ENCODE measurements at regions not wholly inside any gene's neighbourhood (a gene's known extent, or its start where the extent isn't known, plus 50 kb on each side); places are given as distances from the start of the nearest gene placed in this dataset.
"Not testable (repeated sequence)": the region's sequence is repeated elsewhere in the genome, so short reads cannot be mapped to it uniquely, and the experiment has no call there.

DNA sequence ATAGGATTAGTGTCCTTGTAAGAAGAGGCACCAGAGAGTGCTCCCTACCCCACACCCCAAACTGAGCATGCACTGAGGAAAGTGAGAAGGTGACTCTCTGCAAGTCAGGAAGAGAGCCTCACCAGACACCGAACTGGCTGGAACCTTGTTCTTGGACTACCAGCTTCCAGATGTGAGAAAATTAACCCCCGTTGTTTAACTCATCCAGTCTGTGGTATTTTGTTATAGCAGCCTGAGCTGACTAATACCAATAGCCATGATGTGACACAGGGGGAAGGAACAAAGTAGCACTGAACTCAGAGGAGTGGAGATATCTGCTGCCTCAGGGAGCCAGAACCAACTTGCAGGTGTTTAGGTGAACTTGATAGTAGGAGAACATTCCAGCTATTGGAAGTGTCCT is 415.2 kb upstream of the ZMIZ1 start:
- no peak for DNase-seq (ENCODE audit: low spot score)

DNA sequence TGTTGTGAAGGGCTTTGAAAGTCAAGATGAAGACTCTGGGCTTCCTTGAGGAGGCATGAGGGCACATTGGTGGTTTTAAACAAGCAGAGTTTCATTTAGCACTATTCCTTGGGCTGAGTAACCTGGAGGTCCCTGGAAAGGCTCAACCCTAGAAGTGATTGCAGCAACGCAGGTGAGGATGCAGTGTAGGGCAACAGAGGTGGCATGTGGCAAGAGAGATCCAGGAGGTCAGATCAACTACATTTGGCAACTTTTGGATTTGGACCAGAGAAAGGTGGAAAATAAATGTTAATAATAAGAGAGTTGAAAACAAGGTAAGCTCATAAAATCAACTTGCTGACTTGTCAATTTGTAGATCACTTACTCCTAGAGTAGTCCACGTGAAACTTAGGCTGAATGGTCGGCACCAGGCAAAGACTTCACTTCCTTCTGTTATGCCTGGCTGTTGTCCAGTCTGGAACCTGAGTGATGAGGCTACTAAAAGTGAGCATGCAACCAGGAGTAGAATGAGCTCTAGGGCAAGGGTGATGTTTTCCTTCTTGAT is 414.6 kb upstream of the ZMIZ1 start:
- DNase-seq (ENCODE audit: low spot score) = no peak

DNA sequence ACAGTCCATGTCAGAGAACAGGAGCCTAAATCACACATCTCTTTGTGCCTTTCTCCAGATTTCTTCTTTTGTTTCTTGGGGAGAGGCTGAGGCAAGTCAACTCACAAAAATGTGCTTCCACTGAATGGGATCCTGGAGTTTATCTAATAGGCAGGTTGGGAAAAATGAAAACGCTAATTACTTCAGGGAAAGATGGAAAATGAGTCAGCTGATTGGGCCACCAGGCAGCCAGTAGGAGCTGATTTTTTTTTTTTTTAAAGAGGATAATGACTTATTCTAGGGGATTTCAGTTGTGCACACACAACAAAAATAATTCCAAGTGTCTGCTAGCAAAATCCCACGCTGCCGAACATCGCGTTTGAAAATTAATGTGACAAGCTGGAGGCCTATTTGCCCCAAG is 412.8 kb upstream of the ZMIZ1 start:
- DNase-seq (ENCODE audit: low spot score) = no peak

DNA sequence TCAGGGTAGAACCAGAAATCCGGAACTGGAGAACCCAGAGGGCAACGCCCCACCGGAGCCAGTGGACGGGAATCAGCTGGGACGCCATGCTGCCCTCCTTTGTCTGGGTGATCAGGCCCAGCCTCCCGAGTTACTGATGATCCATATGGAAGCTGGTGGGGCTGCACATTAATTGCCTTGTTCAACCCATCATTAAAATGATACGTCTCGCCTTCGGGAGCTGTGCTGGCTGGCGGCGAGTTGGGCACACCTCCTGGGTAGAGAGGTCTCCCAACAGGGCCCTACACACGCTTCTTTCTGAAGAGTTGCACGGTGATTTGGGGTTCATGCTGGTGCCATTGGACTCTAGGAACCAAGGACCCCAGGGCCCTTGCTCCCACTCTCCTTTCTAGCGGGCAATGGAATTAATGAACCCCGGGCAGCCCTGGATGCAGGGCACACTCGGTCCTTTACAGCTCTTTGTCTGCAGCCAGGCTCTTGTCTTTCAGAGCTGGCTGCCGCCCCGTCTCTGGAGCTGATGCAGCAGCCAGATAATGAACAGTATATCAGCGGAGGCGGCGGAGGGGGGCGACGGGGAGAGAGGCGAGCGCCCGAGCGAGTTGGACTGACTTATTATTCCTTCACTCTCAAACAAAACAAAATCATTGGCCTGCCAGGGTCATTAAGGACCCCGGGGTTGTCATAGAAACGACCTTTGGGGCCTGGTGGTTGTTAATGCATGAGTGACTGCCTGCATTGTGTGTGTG is 412.2 kb upstream of the ZMIZ1 start:
- DNase-seq (ENCODE audit: low spot score) = no peak

DNA sequence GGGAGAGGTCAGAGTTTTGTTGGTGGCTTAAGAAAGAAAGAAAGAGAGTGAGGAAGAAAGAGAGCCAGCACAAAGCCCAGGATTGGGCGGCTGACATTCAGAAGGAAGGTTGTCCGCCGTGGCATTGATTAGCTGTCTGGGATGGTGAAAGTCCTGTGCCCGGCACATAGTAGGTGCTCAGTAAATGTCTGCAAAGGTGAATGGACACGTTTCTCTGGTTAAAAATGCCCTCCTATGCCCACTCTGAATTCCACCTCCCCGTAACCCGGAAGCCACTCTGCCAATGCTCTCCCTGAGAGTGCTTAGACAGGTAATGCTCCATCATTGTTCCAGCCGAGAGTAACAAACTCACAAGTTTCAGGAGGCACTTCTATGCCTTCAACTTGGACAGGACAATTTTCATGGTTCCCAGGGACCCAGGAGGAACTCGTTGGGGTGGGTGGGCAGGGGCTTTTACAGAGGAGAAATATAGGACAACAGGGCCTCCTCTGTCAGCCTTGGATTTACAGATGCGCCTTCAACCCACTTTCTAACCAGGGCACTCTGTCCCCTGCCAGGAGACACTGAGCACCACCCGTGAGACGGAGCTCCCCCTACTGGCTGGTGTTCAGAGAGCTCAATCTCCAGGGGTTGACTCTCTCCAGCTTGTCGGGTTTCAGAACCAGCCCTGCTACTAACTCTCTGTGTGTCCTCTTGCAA is 411.5 kb upstream of the ZMIZ1 start:
- peak; percentile 74 for DNase-seq (ENCODE audit: low spot score)

DNA sequence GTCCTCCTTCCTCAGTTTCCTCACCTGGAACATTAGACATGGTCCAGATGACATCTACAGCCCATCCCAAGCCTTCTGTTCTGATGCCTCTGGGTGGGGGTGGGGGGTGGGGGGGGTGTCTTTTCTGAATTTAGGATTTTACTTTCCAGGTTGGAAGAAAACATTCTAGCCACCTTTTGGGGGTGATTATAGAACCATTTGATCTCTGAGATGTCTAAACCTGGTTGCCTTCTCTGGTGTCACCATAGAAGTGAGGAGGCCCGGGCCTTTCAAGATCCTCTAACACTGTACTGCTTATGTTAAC is 411.0 kb upstream of the ZMIZ1 start:
- no peak for DNase-seq (ENCODE audit: low spot score)

DNA sequence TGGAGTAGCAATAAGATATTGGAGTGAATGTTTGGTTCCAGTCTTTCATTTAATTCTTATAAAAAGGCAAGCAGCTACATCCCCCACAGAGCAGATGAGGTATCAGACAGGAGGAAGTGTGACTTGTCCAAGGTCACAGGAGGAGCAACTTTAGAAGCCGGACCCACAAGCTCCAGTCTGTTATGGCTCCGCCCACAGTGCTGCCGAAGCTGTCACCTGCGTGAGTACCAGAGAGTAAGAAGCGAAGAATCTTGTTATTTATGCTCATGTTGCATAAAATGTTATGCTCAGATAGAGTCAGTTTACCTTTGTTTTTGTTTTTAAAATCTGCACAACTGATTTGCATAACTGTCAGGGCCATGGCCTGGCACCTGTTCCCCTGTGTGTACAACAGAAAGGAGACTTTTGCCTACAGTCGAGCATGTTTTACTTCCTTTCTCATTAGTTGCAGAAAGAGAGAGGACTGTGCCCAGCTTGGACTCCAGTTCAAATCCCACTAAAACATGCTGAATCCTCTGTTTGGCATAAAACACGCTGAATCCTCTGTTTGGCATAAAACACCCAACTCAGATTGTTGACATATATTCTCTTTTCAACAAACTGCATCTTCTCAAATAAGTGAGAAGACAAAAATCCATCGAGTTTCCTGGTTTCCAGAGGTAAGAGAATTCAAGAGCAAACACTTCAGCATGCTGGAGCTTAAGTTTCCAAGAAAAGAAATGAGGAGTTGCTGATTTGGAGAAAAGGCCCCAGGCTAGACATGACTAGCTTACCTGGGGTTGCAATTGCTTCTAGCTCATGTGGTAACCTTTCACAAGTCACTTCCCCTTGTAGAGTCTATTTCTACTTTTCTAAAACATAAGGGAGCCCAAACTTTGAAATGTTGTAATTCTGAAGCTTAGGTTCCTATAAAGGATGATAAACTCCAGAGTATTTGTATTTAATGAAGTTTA is 409.8 kb upstream of the ZMIZ1 start:
- no peak for DNase-seq (ENCODE audit: low spot score)

DNA sequence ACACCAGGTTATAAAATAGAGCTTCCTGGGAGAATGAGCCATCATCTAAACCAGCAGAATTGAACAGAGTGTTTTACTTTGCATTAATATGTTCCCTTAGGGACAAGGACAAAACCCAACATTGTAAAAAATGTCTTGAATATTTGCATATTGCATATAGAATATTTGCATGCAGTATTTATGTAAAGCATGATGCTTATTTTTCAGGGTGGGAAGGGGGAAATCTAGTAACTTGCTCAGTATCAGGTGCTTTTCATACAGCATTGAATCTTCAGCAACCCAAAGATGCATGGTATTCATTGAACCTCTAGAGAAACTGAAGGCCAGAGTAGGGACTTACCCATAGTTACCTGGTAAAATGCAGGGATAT is 409.2 kb upstream of the ZMIZ1 start:
- no peak for DNase-seq (ENCODE audit: low spot score)

DNA sequence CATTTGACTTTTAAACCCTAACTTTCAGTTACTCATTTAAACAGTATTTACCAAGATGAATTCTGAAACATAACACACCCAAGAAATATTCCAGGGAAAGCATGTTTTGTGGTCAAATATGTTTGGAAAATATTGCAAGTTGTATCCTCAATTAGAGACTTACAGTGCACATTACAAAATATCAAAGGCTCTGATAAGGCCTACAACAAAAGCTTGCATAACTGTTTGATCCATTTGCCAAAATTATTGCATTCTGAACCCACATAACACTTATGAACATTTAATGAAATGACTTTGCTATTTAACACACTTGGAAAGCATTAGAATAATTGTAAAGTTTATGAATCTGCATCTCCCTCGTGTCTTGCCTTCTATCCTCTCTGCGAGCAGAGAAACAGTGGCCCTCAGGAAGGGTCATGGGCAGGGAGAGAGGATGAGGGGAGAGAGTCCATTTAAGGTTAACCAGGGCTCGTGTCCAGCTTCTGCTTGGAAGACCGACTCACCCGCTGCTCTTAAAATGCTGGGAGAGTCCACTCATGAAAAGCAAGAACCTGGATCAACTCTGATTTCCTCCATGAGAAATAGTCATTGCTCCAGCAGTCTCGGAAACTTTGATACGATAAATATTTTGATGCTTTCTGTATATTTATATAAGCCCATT is 408.2 kb upstream of the ZMIZ1 start:
- no peak for DNase-seq (ENCODE audit: low spot score)

DNA sequence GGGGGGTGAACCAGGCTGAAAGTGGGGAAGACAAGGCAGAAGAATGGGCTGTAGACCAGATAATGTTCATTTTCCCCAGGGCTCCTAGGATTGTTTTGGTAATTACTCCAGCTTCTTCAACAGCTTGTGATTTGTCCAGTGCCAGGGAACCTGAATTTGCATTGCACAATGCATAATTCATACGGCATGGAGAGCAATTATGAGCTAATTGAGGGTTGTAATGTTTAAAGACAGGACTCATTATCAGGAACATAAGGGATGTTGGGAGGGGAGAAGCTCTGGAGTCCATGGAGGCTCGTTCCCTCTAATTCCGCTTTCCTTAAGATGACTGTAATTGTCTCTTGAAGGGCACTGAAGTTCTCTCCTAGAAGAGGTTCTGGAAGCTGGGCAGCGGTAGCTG is 405.0 kb upstream of the ZMIZ1 start:
- no peak for DNase-seq (ENCODE audit: low spot score)

DNA sequence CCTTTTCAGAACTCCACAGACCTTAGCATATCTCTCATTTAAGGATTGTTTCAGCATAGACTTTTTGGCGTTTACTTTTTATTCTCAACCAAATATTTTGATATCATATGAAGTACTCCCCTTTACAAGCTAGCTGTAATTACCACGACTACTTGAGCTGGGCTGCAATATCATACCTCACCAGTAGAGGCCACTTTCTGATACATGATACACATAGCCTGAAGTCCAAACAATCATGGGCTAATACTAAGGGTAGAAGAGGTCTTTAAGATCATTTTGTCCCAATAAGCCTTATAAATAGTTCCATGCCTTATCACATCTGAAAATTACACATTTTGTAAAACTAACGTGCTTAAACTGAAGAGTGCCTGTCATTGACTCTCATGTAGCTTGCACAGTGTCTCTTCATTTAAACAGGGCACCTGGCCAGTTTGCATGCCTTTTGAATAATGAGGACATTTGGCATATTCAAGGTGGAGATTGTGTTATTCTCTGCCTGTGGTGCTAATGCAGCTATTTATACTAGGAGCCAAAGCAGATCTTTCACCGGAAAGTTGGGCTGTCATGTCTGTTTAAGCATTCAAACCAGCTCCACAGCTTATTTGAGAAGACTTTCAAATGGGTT is 403.7 kb upstream of the ZMIZ1 start:
- no peak for DNase-seq (ENCODE audit: low spot score)

DNA sequence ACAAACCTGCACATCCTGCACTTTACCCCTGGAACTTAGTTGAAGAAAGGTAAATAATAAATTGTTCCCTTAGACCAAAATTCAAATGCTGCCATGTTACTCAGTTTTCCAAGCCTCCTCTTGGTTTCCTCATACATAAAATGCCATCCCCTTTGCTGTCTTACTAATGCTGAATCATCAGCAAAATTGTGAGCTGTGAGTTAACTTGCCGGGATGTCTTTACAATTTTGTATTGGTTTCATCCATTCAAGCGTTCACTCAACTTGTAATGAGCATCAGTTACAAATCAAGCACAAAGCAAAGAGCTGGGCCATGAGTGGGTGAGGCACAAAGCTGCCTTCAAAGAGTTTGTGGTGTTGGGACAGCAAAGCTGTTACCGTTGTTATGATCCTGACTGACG is 395.8 kb upstream of the ZMIZ1 start:
- no peak for DNase-seq (ENCODE audit: low spot score)

DNA sequence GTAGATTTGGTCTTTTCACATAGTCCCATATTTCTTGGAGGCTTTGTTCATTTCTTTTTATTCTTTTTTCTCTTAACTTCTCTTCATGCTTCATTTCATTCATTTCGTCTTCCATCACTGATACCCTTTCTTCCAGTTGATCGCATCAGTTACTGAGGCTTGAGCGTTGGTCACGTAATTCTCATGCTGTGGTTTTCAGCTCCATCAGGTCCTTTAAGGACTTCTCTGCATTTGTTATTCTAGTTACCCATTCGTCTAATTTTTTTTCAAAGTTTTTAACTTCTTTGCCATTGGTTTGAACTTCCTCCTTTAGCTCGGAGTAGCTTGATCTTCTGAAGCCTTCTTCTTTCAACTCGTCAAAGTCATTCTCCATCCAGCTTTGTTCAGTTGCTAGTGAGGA is 387.6 kb upstream of the ZMIZ1 start:
- DNase-seq (ENCODE audit: low spot score) = not testable (repeated sequence)

DNA sequence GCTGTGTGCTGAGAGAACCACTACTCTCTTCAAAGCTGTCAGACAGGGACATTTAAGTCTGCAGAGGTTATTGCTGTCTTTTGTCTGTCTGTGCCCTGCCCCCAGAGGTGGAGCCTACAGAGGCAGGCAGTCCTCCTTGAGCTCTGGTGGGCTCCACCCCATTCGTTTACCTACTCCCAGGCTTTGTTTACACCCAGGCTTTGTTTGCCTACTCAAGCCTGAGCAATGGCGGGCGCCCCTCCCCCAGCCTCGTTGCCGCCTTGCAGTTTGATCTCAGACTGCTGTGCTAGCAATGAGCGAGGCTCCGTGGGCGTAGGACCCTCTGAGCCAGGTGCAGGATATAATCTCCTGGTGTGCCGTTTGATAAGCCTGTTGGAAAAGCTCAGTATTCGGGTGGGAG is 386.8 kb upstream of the ZMIZ1 start:
- DNase-seq (ENCODE audit: low spot score) = not testable (repeated sequence)

DNA sequence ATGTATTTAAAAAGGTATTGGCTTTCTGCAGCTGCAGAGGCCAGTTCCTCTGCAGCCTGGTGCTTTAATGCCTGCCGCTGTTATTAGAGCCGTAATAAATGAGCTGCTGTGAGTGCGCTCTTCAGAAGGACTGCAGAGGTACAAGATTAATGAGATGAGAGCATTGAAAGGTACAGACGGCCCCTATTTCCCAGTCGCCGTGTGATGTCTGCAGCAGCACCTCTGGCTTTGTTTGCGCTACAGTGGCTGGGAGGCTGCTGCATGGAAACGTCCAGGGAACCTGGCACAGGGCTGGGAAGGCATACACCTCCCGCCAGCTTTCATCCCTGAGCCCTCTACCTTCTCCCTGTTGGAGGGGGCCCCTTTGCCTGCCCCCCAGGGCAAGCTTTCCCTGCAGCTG is 383.8 kb upstream of the ZMIZ1 start:
- no peak for DNase-seq (ENCODE audit: low spot score)

DNA sequence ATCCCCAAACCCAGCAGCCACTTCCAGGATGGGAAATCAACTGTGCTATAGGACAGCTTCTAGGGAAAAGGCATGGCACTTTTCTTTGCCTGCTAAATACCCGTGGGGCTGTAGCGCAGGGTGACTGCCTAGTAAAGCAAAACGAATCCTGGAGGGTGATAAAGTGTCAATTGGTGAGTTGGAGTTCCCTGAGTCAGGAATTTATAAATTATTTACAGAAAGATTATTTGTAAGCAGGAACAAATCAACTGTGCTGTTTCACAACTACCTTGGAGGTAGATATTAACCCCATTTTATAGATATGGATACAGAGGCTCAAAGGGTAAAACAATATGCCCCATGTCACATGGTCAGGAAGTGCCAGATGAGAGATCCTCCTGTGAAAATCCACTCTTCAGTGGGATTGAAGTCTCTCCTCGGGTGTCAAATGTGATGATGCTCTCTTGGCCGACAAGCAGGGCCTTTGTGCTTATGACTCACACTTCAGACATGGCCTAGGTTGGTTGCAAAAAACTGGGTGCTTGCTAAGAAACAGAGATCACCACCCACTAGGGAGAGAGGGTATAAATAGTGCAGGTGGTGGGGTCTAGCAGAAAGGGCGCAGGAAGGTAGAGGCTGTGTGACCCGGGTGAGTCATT is 383.2 kb upstream of the ZMIZ1 start:
- DNase-seq (ENCODE audit: low spot score) = peak; percentile 19

DNA sequence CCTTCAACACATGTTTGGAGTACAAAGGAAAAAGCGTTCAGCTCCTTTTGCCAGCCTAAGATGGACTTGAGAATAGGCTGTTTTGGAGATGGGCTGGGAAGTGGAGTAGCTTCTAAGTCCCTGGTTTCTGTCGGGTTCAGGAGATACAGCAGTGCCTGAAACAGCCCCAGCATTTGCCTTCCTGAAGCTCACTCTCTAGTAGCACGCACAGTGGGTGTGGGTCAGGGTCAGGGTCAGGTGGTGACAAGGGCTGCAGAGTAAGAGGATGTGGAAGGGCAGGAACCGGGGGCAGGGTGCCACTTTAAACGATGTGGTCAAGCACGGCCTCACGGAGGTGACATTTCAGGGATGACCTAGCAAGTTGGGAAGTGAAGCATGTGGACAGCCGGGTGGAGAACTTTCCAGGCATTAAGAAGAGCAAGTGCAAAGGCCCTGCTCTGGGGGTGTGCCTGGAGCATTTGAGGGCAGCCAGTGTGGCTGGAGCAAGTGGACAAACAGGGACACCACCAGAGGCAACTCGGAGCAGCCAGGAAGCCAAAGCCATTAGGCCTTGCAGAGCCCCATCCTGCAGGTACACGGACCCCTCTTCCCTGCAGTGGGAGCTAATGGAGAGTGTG is 382.2 kb upstream of the ZMIZ1 start:
- DNase-seq (ENCODE audit: low spot score) = no peak

DNA sequence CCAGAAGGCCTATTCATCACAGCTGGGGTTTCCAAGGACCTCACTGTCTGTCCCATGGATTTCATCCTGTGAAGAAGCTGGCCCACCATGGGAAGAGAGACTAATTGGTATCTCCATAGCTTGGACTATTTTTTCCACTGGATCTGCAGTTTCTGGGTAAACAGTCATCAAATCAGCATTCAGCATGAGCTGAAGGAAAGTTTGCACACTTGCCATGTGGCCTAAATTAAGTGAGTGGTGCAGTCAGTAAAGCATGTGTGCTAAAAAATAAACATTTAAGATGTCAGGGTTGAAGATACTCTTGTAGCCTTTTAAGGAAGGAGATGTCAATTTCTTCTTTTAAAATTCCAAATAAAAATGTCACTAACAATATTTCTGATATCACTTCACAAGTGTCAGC is 381.1 kb upstream of the ZMIZ1 start:
- no peak for DNase-seq (ENCODE audit: low spot score)

DNA sequence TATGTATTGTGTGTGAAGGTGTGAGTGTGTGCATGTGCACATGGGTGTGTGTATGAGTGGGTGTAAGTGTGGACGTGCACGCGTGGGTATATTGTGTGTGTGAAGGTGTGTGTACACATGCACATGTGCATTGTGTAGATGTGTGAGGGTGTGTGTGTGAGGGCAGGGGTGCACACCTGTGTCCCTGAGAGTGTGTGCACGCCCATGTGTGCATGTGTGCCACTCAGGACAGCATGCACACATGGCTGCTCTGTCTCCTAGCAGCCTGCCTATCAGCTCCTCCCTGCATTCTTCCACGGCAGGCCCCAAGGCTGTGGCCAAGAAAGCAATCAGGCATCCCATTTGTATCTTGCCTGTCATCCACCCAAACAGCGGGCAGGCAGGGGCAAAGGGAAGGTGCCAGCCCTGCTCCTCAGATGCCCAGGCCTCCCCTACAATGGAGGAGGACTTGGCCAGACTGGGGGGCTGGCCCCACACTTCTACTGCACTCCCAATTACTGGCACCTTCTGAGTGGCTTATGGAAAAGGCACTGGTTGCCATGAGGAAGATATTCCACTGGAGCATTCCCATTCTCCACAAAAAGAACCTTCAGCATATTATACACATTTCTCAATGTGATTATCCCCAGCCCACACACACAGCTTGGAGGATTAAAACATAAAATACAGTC is 380.4 kb upstream of the ZMIZ1 start:
- no peak for DNase-seq (ENCODE audit: low spot score)

DNA sequence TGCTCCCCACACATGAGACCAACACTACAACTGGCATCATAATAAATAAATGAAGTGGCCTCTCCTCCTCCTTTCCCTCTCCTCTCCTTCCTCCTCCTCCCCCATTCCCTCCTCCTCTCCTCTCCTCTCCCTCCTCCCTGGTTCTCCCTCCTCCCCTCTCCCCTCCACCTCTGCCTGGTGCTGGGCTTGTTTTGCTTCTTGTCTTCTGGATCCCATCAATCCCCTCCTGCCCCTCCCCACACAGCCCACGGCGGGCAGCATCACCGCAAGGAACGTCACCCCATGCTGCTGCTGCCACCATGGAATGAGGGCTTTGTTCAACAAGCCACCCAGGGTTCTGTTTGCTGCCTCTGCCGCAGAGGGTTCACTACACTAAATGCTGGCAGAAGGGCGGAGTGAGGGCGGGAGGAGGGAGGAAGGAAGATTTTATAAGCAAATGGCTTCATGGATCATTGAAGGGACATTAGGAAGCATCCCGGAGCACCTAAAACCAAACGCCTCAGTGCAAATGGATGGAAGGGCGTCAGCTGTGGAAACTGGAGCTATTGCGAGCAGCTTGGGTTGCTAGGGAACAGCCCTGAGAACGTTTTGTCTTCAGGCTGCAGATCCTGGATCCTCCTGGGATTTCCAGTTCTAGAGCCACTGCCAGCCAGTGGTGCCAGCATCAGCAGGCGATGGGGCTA is 379.7 kb upstream of the ZMIZ1 start:
- DNase-seq (ENCODE audit: low spot score) = peak; percentile 18
